ENCODE measurements at regions not wholly inside any gene's neighbourhood (a gene's known extent, or its start where the extent isn't known, plus 50 kb on each side); places are given as distances from the start of the nearest gene placed in this dataset.
"Not testable (repeated sequence)": the region's sequence is repeated elsewhere in the genome, so short reads cannot be mapped to it uniquely, and the experiment has no call there.

GRCh38 chr1:228842094-228842775, 107.0 kb downstream of the RHOU start:
- Mint-ChIP-seq H3K4me3 (no peak overlapping the region), H3K4me1 (no peaks in the 10 kb centered on the region), H3K27me3 (no peaks in the 10 kb centered on the region), H3K36me3 (ENCODE audit: insufficient read depth) (no peaks in the 10 kb centered on the region), H3K9me3 (peaks cover 7% of the 10 kb centered on the region), H3K27ac (ENCODE audit: low read depth) (no peak overlapping the region)
- no peak for ATAC-seq (replicated peaks; ENCODE audit: extremely low read depth, poor library complexity, severe bottlenecking)
- peak in 1 of 2 donors; percentile 10 for DNase-seq (ENCODE audit: low spot score in 2 of 2)

GRCh38 chr1:228845101-228845500, 109.8 kb downstream of the RHOU start:
- ATAC-seq (replicated peaks; ENCODE audit: extremely low read depth, poor library complexity, severe bottlenecking) (no peak), DNase-seq (ENCODE audit: low spot score in 2 of 2) (no peak)
- Mint-ChIP-seq H3K4me1 (no peaks in the 10 kb centered on the region), H3K36me3 (ENCODE audit: insufficient read depth) (peaks cover 5% of the 10 kb centered on the region), H3K9me3 (peaks cover 7% of the 10 kb centered on the region), H3K27me3 (no peaks in the 10 kb centered on the region), H3K27ac (ENCODE audit: low read depth) (no peak overlapping the region), H3K4me3 (no peak overlapping the region)

DNA sequence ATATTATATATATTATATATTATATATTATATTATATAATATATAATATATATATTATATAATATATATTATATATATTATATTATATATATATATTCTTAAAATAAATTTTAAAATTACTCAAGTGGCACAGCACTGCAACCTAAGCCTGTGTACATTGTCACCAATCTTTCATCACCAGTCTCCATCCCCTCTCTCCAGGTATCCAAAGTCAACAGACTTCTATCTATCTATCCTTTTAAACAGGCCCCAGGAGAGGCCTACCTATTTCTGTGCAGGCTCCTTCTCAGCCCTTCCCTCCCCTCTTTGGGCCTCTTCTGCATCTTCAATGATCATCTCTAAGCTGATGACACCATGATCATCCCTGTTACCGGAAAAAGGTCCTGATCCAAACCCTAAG, 111.7 kb downstream of the RHOU start:
- Mint-ChIP-seq H3K27me3 (no peaks in the 10 kb centered on the region), H3K9me3 (peaks cover 7% of the 10 kb centered on the region), H3K4me1 (no peaks in the 10 kb centered on the region), H3K36me3 (ENCODE audit: insufficient read depth) (peaks cover 5% of the 10 kb centered on the region), H3K4me3 (no peak overlapping the region), H3K27ac (ENCODE audit: low read depth) (no peak overlapping the region)
- DNase-seq (ENCODE audit: low spot score in 2 of 2), result no peak
- no peak for ATAC-seq (replicated peaks; ENCODE audit: extremely low read depth, poor library complexity, severe bottlenecking)

DNA sequence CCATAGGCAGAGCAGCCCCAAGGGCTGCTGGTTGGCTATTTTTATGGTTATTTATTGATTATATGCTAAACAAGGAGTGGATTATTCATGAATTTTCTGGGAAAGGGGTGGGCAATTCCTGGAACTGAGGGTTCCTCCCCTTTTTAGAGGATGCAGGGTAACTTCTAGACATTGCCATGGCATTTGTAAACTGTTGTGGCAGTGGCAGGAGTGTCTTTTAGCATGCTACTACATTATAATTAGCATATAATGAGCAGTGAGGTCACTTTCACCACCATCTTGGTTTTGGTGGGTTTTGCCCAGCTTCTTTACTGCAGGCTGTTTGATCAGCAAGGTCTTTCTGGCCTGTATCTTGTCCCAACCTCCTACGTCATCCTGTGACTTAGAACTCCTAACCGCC, 112.2 kb downstream of the RHOU start:
- H3K4me1 Mint-ChIP-seq; H3K36me3 Mint-ChIP-seq (ENCODE audit: insufficient read depth); ATAC-seq (replicated peaks; ENCODE audit: extremely low read depth, poor library complexity, severe bottlenecking); H3K9me3 Mint-ChIP-seq; DNase-seq (ENCODE audit: low spot score in 2 of 2); H3K4me3 Mint-ChIP-seq; H3K27me3 Mint-ChIP-seq; H3K27ac Mint-ChIP-seq (ENCODE audit: low read depth): not testable (repeated sequence)

- Mint-ChIP-seq H3K27me3 (no peaks in the 10 kb centered on the region), H3K27ac (ENCODE audit: low read depth) (no peak overlapping the region), H3K4me3 (no peak overlapping the region), H3K4me1 (no peaks in the 10 kb centered on the region), H3K36me3 (ENCODE audit: insufficient read depth) (peaks cover 5% of the 10 kb centered on the region), H3K9me3 (no peaks in the 10 kb centered on the region)
- DNase-seq (ENCODE audit: low spot score in 2 of 2), result no peak
- no peak for ATAC-seq (replicated peaks; ENCODE audit: extremely low read depth, poor library complexity, severe bottlenecking)
Measured at GRCh38 chr1:228848406-228848805, 113.1 kb downstream of the RHOU start.

GRCh38 chr1:228849011-228849541, 113.8 kb downstream of the RHOU start:
- ATAC-seq (replicated peaks; ENCODE audit: extremely low read depth, poor library complexity, severe bottlenecking), result no peak
- Mint-ChIP-seq H3K36me3 (ENCODE audit: insufficient read depth) (peaks cover 5% of the 10 kb centered on the region), H3K27ac (ENCODE audit: low read depth) (no peak overlapping the region), H3K9me3 (no peaks in the 10 kb centered on the region), H3K4me1 (no peaks in the 10 kb centered on the region), H3K27me3 (no peaks in the 10 kb centered on the region), H3K4me3 (no peak overlapping the region)
- DNase-seq (ENCODE audit: low spot score in 2 of 2), result no peak

DNA sequence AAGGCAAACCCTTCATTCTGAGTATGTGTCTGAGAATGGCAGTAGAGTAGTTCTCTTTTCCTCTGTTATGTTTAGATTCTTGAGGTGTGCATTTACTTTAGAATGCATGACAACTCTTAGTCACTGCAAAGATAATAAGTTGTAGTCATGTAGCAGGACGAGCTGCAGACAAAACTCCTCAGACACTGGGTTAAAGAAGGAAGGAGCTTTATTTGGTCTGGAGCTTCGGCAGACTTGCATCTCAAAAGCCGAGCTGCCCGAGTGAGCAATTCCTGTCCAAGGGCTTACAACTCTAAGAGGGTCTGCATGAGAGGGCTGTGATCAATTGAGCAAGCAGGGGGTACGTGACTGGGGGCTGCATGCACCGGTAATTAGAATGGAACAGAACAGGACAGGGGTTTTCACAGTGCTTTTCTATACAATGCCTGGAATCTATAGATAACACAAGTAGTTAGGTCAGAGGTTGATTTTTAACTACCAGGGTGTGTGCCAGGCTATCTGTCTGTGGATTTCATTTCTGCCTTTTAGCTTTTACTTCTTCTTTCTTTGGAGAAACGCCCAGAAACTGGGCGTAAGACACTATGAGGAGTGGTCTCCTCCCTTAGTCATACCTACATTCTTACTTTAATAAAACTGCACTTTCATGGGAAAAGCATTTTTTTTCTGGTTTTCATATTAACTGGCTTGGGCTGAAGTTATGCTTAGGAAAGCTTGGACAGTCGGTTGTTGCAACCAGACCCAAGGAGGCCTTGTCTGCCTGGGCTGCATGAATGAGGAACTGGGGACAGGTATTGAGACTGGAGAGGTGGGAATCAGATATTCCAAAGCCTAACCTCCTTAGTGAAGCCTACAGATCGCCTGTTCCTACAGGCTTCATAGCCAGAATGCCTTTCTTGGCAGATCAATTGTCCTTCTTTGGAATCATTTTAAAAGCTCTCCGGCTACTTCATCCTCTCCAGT, 115.1 kb downstream of the RHOU start:
- Mint-ChIP-seq H3K27me3 (no peaks in the 10 kb centered on the region), H3K36me3 (ENCODE audit: insufficient read depth) (peaks cover 5% of the 10 kb centered on the region), H3K9me3 (no peaks in the 10 kb centered on the region), H3K4me1 (no peaks in the 10 kb centered on the region), H3K4me3 (no peak overlapping the region), H3K27ac (ENCODE audit: low read depth) (no peak overlapping the region)
- ATAC-seq (replicated peaks; ENCODE audit: extremely low read depth, poor library complexity, severe bottlenecking), result no peak
- no peak for DNase-seq (ENCODE audit: low spot score in 2 of 2)

DNA sequence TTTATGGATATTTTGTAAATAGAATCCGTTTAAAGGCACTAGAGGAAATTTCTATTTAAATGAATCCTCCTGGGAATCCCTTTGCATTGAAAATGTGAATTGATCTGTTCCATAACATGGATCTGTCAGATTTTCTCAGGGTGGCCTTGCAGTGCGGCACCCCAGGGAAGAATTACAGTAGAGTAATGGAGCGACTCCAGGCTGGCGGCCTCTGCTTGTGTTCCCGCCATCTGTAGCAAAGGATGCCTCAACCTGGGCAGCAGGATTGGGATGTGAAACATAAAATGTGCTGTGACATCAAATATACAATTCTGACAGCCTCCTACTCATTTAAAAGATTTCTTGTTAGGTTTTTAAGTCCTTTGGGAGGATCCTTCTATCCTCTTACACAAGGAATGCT, 115.9 kb downstream of the RHOU start:
- ATAC-seq (replicated peaks; ENCODE audit: extremely low read depth, poor library complexity, severe bottlenecking), result no peak
- H3K27ac Mint-ChIP-seq (ENCODE audit: low read depth), result no peak overlapping the region
- no peaks in the 10 kb centered on the region for H3K4me1 Mint-ChIP-seq

DNA sequence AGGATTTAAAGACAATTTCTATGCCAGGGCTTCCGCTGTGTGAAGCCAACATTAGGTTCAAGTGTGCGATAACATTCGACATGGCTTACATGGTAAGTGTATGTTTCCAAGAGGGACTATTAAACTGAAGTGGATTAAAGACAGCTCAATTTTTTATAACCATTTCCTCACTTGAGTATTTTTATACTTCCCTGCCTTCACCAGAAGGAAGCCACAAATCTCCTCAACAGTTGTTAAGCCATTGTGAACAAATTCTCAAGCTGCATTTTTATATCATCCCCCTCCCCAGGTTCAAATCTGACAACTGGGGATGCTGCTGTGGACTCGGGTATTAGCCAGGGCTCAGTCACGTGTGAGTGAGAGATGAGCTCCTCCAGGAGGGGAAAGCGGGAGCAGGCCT, 116.3 kb downstream of the RHOU start:
- no peak for ATAC-seq (replicated peaks; ENCODE audit: extremely low read depth, poor library complexity, severe bottlenecking)
- Mint-ChIP-seq H3K27me3 (no peaks in the 10 kb centered on the region), H3K4me1 (no peaks in the 10 kb centered on the region), H3K27ac (ENCODE audit: low read depth) (no peak overlapping the region), H3K4me3 (no peak overlapping the region), H3K36me3 (ENCODE audit: insufficient read depth) (peaks cover 5% of the 10 kb centered on the region), H3K9me3 (no peaks in the 10 kb centered on the region)
- no peak for DNase-seq (ENCODE audit: low spot score in 2 of 2)

More for the DNA sequence above, 115.9 kb downstream of the RHOU start:
- Mint-ChIP-seq H3K4me3 (no peak overlapping the region), H3K27me3 (no peaks in the 10 kb centered on the region), H3K9me3 (no peaks in the 10 kb centered on the region), H3K36me3 (ENCODE audit: insufficient read depth) (peaks cover 5% of the 10 kb centered on the region)
- DNase-seq (ENCODE audit: low spot score in 2 of 2), result no peak

- no peak overlapping the region for H3K4me3 Mint-ChIP-seq
- no peaks in the 10 kb centered on the region for H3K4me1 Mint-ChIP-seq
- ATAC-seq (replicated peaks; ENCODE audit: extremely low read depth, poor library complexity, severe bottlenecking) (no peak), DNase-seq (ENCODE audit: low spot score in 2 of 2) (no peak)
- H3K27ac Mint-ChIP-seq (ENCODE audit: low read depth), result no peak overlapping the region
- H3K36me3 Mint-ChIP-seq (ENCODE audit: insufficient read depth), result peaks cover 5% of the 10 kb centered on the region
- H3K9me3 Mint-ChIP-seq, result no peaks in the 10 kb centered on the region
- no peaks in the 10 kb centered on the region for H3K27me3 Mint-ChIP-seq
Measured at GRCh38 chr1:228852024-228852423, 116.7 kb downstream of the RHOU start.

DNA sequence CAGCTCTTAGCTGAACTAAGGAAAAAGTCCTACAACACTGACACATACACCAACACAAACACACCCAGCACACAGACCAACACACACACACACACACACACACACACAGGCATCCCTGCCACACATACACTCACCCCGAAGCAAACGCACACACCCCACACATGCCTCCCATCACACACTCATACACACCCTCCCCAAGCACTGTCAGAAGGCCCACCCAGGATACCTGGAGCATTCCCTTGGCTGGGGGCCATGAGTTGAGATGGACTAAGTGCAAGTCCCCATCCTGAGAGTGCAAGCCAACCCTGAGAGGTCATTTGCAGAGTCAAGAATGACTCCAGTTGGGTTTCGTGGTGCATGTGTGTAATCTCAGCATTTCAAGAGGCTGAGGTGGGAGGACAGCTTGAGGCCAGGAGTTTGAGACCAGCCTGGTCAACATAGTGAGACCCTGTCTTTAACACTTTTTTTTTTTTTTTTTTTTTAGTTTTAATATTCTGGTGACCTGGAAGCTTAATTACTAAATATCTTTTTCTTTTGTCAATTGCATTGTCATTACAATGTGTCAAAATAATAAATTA, 117.3 kb downstream of the RHOU start:
- H3K27me3 Mint-ChIP-seq, result no peaks in the 10 kb centered on the region
- no peaks in the 10 kb centered on the region for H3K9me3 Mint-ChIP-seq
- ATAC-seq (replicated peaks; ENCODE audit: extremely low read depth, poor library complexity, severe bottlenecking), result no peak
- no peak overlapping the region for H3K4me3 Mint-ChIP-seq
- H3K4me1 Mint-ChIP-seq, result no peaks in the 10 kb centered on the region
- no peak for DNase-seq (ENCODE audit: low spot score in 2 of 2)
- H3K27ac Mint-ChIP-seq (ENCODE audit: low read depth), result no peak overlapping the region
- H3K36me3 Mint-ChIP-seq (ENCODE audit: insufficient read depth), result peaks cover 5% of the 10 kb centered on the region

GRCh38 chr1:228853191-228853590, 117.9 kb downstream of the RHOU start:
- ATAC-seq (replicated peaks; ENCODE audit: extremely low read depth, poor library complexity, severe bottlenecking), result no peak
- Mint-ChIP-seq H3K27ac (ENCODE audit: low read depth) (no peak overlapping the region), H3K4me1 (no peaks in the 10 kb centered on the region), H3K9me3 (no peaks in the 10 kb centered on the region), H3K27me3 (no peaks in the 10 kb centered on the region), H3K4me3 (no peak overlapping the region), H3K36me3 (ENCODE audit: insufficient read depth) (peaks cover 2% of the 10 kb centered on the region)
- DNase-seq (ENCODE audit: low spot score in 2 of 2), result no peak

All from central memory CD8-positive, alpha-beta T cell (primary cell).